ENCODE measurements at regions not wholly inside any gene's neighbourhood (a gene's known extent, or its start where the extent isn't known, plus 50 kb on each side); places are given as distances from the start of the nearest gene placed in this dataset.

DNA sequence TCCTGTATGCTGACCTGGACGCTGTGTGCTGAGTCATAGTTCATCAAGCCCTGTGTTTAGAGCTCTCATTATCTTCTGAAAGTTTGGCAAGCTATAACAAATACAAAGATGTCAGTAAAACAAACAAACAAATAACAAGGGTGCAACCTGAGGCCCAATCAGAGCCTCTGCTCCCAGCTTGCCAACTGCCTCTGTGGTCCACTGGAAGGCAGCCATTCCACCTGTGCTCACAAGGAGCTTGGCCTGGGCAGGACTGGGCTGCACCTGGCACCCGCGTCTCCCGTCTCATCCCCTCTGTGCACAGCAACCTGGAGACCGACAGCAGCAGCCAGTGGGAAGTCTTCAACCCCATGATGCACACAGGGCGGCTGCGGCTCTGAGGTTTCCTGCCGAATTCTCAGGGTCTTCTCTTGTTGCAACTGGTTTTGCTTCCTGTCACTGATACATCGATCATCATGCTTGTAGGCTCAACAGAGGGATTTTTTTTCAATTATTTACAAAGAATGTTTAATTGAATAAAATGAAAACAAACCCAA, 97.8 kb downstream of the TMEM18 start:
- TF ChIP-seq, protein P1, sequence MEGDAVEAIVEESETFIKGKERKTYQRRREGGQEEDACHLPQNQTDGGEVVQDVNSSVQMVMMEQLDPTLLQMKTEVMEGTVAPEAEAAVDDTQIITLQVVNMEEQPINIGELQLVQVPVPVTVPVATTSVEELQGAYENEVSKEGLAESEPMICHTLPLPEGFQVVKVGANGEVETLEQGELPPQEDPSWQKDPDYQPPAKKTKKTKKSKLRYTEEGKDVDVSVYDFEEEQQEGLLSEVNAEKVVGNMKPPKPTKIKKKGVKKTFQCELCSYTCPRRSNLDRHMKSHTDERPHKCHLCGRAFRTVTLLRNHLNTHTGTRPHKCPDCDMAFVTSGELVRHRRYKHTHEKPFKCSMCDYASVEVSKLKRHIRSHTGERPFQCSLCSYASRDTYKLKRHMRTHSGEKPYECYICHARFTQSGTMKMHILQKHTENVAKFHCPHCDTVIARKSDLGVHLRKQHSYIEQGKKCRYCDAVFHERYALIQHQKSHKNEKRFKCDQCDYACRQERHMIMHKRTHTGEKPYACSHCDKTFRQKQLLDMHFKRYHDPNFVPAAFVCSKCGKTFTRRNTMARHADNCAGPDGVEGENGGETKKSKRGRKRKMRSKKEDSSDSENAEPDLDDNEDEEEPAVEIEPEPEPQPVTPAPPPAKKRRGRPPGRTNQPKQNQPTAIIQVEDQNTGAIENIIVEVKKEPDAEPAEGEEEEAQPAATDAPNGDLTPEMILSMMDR (conservative IDR thresholded peaks at IDR 0.05 in 1 of 2, IDR thresholded peaks at IDR 0.05 in 1 of 2; ENCODE audit: low read depth in 1 of 2, low read length in 2 of 2) = no peak
- no peak for TF ChIP-seq EZH2 (IDR thresholded peaks at IDR 0.05; ENCODE audit: low read length, missing control alignments)
